GM18861 (cell line): ENCODE measurements at regions not wholly inside any gene's neighbourhood (a gene's known extent, or its start where the extent isn't known, plus 50 kb on each side); places are given as distances from the start of the nearest gene placed in this dataset.

Experiments
- ATAC-seq: cut with Tn5 transposase; IDR thresholded peaks from one replicate; pipeline ENCODE4 v1.9.1; 2021; ENCODE audit not compliant: unreplicated experiment

DNA sequence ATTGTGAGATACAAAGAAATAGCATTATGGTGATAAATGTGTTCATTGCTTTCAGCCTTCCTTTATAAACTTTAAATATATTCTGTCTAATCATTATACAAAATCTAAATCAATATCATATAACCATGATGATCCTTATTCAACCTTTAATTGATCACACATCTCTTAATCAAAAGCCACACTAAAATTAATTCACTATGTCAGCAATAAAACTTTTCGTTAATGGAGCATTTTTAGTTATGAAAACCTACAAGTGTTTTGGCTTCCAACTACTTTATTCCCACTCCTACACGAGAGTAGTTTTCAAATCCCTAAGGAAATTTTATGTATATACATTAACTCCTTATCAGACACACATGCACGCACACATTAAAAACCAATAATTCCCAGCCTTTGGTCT is 530.2 kb downstream of the KCTD8 start:
- ATAC-seq = no peak

DNA sequence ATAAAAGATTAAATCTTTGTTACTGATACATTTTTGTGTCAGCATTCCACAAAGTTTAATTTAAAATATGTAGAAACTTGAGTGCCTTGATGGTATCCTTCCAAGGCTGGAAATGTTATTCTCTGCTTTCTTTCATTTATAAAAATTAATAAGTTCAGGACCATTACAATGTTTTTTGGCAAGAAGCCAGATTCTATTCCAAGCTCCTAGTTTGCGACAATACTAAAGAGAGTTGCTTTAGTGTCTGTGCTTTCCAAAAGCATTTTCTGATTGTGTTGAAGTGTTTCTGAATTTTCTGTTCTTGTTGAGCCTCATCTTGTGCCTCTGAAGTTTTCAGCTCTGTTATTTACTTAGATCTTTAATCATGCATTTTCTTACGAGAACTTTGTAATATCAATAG is 516.2 kb downstream of the KCTD8 start:
- ATAC-seq = no peak

DNA sequence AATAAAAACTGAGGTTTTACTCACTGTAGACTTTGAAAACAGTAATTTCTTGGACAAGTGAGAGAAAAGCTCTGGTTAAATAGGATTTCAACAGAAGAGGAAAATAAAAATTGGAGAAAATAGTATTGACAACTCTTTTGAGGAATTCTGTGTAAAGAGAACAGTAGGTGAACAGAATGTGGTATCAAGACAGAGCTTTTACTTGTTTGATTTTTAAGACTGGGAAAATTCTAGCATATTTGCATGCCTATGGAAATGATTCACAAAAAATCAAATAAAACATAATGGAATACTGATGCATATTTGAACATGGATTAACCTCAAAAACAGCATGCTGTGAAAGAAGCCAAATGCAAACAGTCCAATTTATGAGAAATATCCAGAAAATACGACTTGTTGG is 504.6 kb downstream of the KCTD8 start:
- ATAC-seq = no peak

DNA sequence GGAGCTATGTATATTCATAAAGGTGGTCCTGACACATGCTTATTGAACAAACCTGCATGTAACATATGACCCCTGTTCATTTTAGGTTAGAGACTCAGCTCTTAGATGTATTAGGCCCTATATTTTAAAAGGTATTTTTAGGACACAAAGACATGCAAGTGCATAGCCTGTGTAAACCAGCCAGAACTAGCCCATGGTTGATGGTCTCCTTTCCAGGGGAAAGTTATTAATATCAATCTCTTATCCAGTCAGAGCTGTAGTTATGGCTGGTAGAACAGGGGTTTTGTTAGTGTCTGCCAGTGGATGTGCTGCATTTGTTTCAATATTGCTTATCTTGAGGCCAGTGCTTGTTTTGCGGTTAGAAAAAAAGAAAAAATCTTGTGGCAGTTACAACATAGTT is 488.6 kb downstream of the KCTD8 start:
- ATAC-seq = no peak

DNA sequence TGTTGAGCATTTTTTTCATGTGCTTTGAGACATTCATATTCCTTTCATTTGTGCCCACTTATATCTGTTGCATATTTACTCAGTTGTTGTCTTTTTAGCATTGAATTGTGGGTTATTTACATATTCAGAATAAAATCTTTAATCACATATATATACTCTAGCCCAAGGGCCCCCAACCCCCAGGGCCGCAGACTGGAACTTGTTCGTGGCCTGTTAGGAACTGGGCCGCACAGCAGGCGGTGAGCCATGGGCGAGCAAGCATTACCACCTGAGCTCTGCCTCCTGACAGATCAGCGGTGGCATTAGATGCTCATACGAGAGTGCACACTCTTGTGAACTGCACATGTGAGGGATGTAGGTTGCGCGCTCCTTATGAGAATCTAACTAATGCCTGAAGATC is 480.6 kb downstream of the KCTD8 start:
- ATAC-seq = no peak

DNA sequence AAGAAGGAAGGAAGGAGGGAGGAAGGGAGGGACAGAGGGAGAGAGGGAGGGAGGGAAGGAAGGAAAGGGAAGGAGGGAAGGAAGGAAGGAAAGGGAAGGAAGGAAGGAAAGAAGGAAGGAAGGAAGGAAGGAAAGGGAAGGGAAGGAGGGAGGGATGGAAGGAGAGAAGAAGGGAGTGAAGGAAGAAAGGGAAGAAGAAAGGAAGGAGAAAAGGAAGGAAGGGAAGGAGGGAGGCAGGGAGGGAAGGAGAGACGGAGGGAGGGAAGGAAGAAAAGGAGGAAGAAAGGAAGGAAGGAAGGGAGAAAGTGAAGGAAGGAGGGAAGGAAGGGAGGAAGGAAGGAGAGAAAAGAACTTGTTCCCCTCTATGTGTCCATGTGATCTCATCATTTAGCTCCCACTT is 465.0 kb downstream of the KCTD8 start:
- no peak for ATAC-seq

DNA sequence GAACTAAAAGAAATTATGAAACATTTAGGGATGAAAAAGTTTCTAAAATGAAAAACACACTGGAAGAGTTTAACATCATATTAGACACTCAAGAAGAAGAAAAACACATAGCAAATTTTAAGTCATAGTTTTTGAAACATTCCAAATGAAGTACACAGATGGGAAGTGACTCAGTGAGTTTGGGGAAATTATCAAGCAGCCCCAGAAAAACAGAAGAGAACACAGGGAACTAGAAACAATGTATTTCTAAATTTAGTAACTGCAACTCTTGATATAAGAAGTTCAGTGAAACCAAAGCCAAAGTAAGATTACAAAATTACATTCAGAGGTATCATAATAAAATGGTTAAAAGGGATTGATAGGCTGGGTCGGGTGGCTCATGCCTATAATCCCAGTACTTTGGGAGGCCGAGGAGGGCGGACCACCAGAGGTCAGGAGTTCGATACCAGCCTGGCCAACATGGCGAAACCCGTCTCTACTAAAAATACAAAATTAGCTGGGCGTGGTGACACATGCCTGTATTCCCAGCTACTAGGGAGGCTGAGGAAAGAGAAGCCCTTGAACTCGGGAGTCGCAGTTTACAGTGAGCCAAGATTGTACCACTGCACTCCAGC is 461.2 kb downstream of the KCTD8 start:
- ATAC-seq = no peak

DNA sequence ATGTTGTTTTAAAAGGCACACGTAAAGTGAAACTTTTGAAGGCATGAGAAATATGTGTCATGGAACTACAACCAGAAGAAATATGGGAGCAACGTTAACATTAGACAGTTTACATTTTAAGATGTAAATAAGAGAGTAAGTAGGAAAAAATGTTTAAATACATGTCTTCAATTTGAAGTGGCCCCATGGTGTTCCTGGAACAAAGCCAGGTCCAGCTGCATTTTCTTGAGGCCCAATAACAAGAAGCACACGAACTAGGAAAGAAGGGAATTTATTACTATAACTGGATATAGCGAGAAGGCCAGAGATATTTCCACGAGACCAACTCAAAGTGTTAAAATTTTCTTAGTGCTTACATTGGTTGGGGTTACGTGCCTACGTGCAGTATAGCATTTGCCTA is 458.1 kb downstream of the KCTD8 start:
- no peak for ATAC-seq

DNA sequence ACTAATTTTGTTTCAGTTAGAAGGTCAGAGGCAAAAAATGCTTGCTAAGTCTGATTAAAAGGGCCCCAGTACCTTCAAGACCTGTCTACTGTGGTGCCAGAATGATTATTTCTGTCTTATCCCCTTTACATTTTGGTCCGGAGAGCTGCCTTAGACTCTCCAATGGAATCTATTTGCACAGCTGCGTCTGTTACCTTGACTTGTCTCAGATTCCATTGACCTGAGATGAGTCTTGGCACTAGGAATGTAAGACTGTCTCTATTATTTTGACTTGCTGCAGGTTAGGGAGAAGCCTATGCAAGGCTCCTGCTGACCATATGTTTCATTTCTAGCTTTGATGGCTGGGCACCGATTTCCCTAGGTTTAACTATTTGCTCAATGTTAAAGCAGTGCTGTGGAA is 457.6 kb downstream of the KCTD8 start:
- ATAC-seq = no peak

DNA sequence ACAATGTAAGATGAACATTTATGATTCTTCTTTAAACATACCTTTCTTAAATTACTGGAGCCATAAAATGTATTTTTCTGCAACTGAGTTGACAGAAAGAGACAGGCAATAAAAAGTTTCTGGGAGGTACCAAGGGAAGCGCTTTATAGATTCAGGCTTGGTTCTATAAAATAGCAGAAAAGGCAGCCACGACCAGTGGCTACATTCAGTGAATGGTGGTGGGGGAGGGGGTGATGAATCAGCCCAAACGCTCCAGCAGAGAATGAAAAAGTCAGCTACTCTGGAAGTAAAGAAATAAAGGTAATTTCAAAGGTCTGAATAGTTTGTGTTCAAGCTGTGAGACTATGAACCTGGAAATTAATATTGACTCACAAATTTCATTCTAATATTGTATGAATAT is 456.1 kb downstream of the KCTD8 start:
- no peak for ATAC-seq

DNA sequence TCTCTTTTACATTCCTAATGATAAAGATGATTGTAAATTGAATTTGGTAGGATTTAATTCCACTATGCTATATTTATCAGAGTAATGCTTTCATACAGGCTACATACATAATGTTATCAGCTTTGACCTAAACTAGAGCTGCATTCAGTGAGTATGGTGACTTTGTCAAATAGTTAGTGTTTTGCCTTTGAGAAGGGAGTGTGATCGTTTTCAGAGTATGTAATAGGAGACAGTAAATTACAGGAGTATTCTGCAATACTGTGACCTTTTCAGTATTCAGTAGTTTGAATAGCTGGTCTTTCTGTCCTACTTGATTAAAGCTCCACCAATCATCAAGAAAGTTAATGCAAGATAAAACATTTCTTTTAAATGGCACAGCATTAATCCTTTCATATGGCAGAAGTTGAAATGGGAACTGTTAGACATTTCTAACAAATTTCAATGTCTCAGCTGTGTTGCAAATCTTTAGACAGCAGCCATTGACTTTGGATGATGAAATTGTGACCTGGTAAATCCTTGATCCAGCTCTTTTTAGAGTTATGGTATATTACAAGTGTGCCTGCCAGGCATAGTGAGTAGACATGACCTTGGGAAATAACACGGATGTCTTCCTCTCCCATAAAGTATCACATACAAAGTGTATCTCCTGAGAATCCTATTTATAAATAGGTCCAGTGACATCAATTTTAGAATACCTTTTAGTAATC is 455.3 kb downstream of the KCTD8 start:
- ATAC-seq = no peak

DNA sequence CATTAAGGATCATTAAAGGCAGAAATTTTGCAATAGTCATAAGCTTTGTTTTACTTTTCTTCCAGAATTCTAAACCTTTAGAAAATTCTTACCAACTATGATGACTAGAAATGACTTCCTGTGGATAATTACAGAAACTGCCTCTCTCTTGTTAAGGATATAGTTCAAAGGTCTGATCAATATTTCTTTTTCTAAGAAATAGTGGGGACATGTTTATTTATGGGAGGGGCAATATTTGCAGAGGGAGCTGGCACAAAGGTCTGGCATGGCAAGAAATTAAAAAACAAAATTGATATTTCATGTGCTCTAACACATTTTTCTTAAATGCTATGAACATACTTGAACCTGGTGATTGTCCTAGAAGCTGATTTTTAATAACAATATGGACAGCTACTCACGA is 448.9 kb downstream of the KCTD8 start:
- ATAC-seq = no peak

DNA sequence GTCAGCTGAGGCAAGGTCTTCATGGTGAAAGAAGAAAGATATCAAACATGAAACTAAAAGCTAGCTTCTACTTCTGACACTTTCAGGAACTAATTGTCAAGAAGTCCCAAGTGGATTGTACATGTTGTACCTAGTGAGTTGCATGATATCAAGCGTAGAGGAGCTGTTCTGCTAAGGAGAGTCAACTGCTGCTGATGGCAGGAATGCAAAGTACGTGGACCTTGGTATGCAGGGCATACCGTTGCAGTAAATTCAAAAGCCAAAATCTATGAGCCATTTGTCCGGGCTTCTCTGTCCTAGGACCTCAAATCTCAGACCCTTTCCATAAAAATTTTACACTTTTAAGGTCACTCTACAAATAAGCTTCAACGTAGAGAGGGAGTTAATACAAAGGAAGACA is 446.2 kb downstream of the KCTD8 start:
- no peak for ATAC-seq

DNA sequence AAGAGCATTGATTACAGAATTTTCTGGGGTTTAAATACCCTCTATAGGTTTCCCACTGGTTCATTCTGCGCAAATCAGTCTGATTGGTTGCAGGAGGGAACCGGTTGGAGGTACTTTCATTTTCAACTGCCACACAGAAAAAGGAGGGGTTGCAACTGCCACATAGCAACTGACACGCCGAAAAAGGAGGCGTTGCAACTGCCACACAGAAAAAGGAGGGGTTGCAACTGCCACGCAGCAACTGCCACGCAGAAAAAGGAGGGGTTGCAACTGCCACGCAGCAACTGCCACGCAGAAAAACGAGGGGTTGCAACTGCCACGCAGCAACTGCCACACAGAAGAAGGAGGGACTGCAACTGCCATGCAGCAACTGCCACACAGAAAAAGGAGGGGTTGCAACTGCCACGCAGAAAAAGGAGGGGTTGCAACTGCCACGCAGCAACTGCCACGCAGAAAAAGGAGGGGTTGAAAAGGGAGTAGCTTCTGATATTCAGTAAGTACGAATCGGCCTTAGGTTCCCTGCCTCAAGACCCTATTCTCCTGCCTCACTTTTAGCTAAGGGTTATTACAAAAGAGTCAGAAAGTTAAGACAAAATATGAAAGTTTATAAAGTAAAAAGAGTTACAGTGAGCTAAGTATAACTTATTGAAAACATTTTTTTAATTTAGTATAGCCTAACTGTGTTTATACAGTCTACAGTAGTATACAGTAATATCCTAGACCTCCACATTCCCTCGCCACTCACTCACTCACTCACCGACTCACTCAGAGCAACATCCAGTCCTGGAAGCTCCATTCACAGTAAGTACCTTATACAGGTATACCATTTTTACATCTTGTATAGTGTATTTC is 431.8 kb downstream of the KCTD8 start:
- ATAC-seq = no peak

DNA sequence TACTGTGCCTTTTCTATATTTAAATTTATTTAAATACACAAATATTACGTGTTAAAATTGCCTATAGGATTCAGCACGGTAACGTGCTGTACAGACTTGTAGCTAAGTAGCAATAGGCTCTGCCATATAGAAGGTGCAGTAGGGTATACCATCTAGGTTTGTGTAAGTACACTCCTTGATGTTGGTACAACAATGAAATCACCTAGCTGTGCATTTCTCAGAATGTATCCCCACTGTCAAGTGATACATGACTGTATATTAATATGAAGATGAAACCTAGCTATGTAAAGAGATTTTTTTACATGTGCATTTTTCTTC is 431.2 kb downstream of the KCTD8 start:
- no peak for ATAC-seq

DNA sequence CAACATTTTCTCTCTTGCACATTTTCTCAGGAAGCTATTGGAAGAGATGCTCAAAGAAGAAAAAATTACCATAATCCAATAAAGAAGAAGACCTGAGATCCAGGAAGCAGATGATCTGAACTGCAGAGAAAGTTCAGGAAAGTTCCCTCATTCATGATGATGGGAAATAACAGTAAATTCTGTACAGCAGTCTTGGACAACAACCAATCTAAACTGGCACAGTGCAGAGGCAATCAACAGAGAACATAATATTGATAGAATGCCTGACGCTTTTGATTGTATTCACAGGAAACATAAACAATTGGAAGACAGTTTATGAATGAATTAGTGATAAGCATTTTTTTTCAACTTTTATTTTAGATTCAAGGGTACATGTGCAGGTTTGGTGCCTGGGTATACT is 428.9 kb downstream of the KCTD8 start:
- ATAC-seq = no peak

DNA sequence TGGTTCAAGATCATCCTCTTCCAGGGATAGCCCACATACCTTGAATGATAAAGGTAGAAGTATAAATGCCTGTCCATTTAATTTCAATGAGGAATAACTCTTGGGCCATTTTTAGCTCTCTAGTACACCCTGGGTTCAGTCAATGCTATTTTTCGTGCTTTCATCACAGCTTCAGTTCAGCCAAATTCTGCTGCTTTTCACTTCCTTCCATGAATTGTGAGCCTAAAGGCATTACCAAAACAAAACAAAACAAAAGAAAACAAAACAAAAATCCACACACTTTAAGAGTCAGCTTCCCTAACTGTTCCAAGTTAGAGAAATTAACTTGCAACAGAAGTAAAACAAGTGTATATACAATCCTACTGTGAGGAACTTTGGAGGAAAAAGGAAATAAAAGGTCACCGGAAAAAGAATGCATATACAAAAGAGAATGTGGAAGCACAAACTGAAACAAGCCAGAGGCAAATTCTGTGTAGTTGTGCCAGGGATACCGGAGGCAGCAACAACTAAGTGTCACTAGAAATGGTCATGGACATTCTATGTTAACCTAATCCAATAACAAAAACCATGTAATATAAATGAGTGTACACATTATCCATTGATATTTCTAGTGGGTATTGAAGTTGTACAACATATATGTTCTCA is 423.1 kb downstream of the KCTD8 start:
- no peak for ATAC-seq

DNA sequence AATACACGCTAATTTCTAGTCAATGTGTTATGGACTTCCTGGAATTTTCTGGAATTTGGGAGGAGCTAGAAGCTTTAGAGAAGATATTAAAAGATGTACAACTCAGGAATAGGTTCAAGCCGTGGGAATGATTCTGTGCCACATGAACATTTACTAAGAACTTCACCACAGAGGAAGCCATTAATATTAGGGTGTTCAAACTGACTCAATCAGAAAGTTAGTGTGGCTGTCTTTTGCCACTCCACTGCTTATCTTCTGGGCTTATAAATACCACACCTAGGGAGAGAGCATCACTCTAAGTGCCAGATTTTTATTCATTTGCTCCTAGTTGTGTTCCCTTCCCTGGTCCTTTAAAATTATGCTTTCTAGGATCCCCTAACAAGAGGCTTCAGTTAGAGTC is 409.8 kb downstream of the KCTD8 start:
- ATAC-seq = peak; percentile 54

DNA sequence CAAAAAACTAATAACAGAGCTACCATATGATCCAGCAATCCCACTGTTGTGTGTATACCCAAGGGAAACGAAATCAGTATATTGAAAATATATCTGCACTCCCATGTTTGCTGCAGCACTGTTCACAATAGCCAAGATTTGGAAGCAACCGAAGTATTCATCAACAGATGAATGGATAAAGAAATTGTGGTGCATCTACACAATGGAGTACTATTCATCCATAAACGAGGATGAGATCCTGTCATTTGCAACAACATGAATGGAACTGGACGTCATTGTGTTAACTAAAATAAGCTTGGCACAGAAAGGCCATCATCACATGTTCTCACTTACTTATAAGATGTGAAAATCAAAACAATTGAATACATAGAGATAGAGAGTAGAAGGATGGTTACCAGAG is 402.1 kb downstream of the KCTD8 start:
- ATAC-seq = no peak

DNA sequence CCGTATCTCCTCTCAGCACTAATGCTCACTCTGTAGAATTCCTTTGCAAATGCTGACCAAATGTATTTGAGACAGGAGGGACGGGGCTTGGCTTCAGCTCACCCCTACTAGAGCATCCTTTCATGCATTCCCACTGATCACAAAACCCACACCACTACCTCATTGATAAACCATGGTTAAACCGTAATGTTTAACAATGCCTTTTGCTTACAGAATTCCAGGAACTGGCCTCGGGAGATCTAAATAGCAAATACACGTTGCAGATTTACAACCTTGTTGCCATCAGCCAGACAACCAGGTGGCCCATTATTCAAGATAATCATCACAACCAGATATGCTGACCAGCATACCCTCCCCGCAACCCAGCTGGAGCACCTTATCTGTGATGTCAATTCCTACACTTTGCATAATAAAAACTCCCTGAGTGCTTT is 391.9 kb downstream of the KCTD8 start:
- ATAC-seq = no peak

DNA sequence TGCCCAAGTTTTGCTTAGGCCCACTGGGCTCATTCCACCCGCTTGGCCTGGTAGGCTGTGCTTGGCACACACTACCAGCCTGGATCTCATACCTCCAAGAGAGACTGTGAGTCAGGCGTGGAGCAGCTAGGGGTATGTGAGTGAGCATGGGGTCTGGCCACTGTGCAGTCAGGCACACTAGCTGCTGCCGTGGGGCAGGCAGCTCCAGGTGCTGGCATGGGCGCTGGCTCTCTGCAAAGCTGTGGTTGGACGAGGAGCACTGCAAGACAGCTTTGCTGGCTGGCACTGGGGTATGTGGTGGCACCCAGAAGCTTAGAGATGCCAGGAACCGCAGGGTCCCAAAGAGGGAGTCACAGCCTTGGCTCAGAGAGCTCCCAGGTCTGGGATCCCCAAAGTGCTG is 377.8 kb downstream of the KCTD8 start:
- no peak for ATAC-seq
